ENCODE measurements at regions not wholly inside any gene's neighbourhood (a gene's known extent, or its start where the extent isn't known, plus 50 kb on each side); places are given as distances from the start of the nearest gene placed in this dataset.

GRCh38 chr7:41463770-41464470, 239.0 kb downstream of the INHBA start:
- Histone ChIP-seq H3K27ac (ENCODE audit: low read depth, low read length) (no peak overlapping the region), H3K14ac (ENCODE audit: insufficient read length) (no peak overlapping the region), H2AFZ (ENCODE audit: low read length) (no peak overlapping the region), H3K56ac (replicated peaks; ENCODE audit: insufficient read length, low read depth, low read length) (no peak overlapping the region), H2BK20ac (ENCODE audit: low read length) (no peak overlapping the region), H3K4me1 (replicated peaks in 1 of 4; ENCODE audit: control insufficient read depth in 3 of 4, insufficient read depth in 4 of 4, low read length in 3 of 4) (no peaks in the 10 kb centered on the region), H4K20me1 (replicated peaks in 1 of 2; ENCODE audit: control insufficient read depth in 1 of 2, insufficient read depth in 2 of 2, low read length in 2 of 2) (no peaks in the 10 kb centered on the region), H3K4me2 (ENCODE audit: insufficient read depth in 1 of 2, low read depth in 2 of 2, low read length in 2 of 2) (no peak overlapping the region), H4K5ac (ENCODE audit: insufficient read length, low read depth, low read length) (no peak overlapping the region), H3K23me2 (ENCODE audit: low read depth, low read length) (no peaks in the 10 kb centered on the region), H4K8ac (ENCODE audit: extremely low read depth, insufficient read depth, low read length) (no peak overlapping the region), H2AK5ac (ENCODE audit: low read depth, low read length) (no peak overlapping the region), H3K36me3 (ENCODE audit: control insufficient read depth in 2 of 4, insufficient read depth in 4 of 4, low read length in 3 of 4) (no peaks in the 10 kb centered on the region), H3K9ac (replicated peaks in 1 of 4; ENCODE audit: extremely low read depth in 1 of 4, low read depth in 3 of 4, low read length in 3 of 4) (no peak overlapping the region), H2BK15ac (ENCODE audit: low read length) (no peak overlapping the region), H3K79me2 (ENCODE audit: control insufficient read depth in 1 of 2, insufficient read depth in 2 of 2, low read length in 2 of 2) (no peaks in the 10 kb centered on the region), H3K23ac (ENCODE audit: insufficient read length) (no peak overlapping the region), H2BK120ac (replicated peaks; ENCODE audit: low read depth, low read length) (no peak overlapping the region), H3K9me3 (ENCODE audit: insufficient read depth in 2 of 2, low read depth in 1 of 2, low read length in 1 of 2) (peaks cover 0 to 3% of the 10 kb centered on the region in 2 experiments; a peak in 1 of 4 replicates), H3K79me1 (ENCODE audit: low read depth, low read length) (no peaks in the 10 kb centered on the region), H3K4me3 (ENCODE audit: extremely low read depth in 1 of 4, insufficient read depth in 2 of 4, low read depth in 3 of 4, low read length in 4 of 4) (no peak overlapping the region), H3K27me3 (replicated peaks in 1 of 4; ENCODE audit: control insufficient read depth in 3 of 4, extremely low read depth in 1 of 4, insufficient read depth in 3 of 4, low read length in 3 of 4) (no peaks in the 10 kb centered on the region), H2BK12ac (ENCODE audit: low read depth, low read length) (no peak overlapping the region), H3K4ac (replicated peaks; ENCODE audit: insufficient read length, low read depth, low read length) (no peak overlapping the region), H4K91ac (replicated peaks; ENCODE audit: insufficient read length, low read length) (no peak overlapping the region), H2BK5ac (ENCODE audit: low read depth, low read length) (no peak overlapping the region), H3K18ac (ENCODE audit: extremely low read depth, low read length) (no peak overlapping the region)
- DNase-seq (ENCODE audit: low read depth in 1 of 2, low spot score in 2 of 2) (no peak), FAIRE-seq (no peak)
- no peak for TF ChIP-seq TAF1 (IDR thresholded peaks at IDR 0.05; ENCODE audit: low read depth, low read length)
- TF ChIP-seq RAD21 (IDR thresholded peaks at IDR 0.05 in 1 of 2, conservative IDR thresholded peaks at IDR 0.05 in 1 of 2; ENCODE audit: low read depth in 2 of 2, low read length in 2 of 2), result no peak
- TF ChIP-seq BRCA1 (IDR thresholded peaks at IDR 0.05; ENCODE audit: low read depth, low read length), result no peak
- TF ChIP-seq SRF (IDR thresholded peaks at IDR 0.05; ENCODE audit: low read depth, low read length), result no peak
- no peak for TF ChIP-seq SIRT6 (IDR thresholded peaks at IDR 0.05; ENCODE audit: low read length)
- TF ChIP-seq, protein P1, sequence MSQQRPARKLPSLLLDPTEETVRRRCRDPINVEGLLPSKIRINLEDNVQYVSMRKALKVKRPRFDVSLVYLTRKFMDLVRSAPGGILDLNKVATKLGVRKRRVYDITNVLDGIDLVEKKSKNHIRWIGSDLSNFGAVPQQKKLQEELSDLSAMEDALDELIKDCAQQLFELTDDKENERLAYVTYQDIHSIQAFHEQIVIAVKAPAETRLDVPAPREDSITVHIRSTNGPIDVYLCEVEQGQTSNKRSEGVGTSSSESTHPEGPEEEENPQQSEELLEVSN (IDR thresholded peaks at IDR 0.05), result no peak
- TF ChIP-seq GABPA (IDR thresholded peaks at IDR 0.05; ENCODE audit: borderline replicate concordance, insufficient read depth, low read length), result no peak
- no peak for TF ChIP-seq EGR1 (IDR thresholded peaks at IDR 0.05; ENCODE audit: borderline replicate concordance, low read depth, low read length)
- ChIA-PET CTCF (ENCODE audit: partially characterized antibody) (interaction anchor here (0.8 to 1.0 kb wide), 2 partner anchors 78 to 202 kb away, joined by 3 to 4 read pairs; no protein-coding TSS in a partner anchor), POLR2A (ENCODE audit: partially characterized antibody) (no interaction called here)
- 100% methylated on average over 3 of the region's 3 CpGs; no CpG with 5 or more reads in 1 of the 2 experiments for WGBS, 2 experiments (ENCODE audit: extremely low coverage in 1 of 2, insufficient coverage in 1 of 2, insufficient read length in 1 of 2, insufficient replicate concordance in 2 of 2, low coverage in 1 of 2, low lambda C conversion rate in 2 of 2, missing lambda C conversion rate in 1 of 2)
